OCI-LY7 (cell line): ENCODE measurements at regions not wholly inside any gene's neighbourhood (a gene's known extent, or its start where the extent isn't known, plus 50 kb on each side); places are given as distances from the start of the nearest gene placed in this dataset.

ENCODE experiments used
- BruUV-seq: library from RNA; stranded (reverse); fragments of 400-500 nt; replicated peaks from 2 replicates; lab custom pipeline; 2021; lab: Mats Ljungman, UMichigan
- CTCF ChIA-PET: fragments of 300-600 bp; sonication (Branson Sonifier 250); formaldehyde crosslinking; loops from one replicate; lab custom pipeline; 2022; ENCODE audit warnings: antibody characterized with exemption; ENCODE audit not compliant: unreplicated experiment; lab: Charles Lee
- POLR2A ChIA-PET: fragments of 300-600 bp; sonication (Branson Sonifier 250); formaldehyde crosslinking; loops from one replicate; lab custom pipeline; 2022; ENCODE audit warnings: antibody characterized with exemption; lab: Charles Lee
- DNase-seq: peaks from one replicate; pipeline ENCODE4 v3.0.0-alpha.2; 2015; ENCODE audit warnings: low spot score
- H2AFZ ChIP-seq: fragments of 200-600 bp; sonication (generic), shearing (Covaris generic); 2 replicates; pipeline ENCODE4 v1.6.1; 2014; ENCODE audit warnings: mild to moderate bottlenecking, antibody characterized with exemption, low read length, moderate library complexity
- H3K27ac ChIP-seq: fragments of 200-600 bp; sonication (generic); 2 replicates; pipeline ENCODE4 v1.5.1; 2014; ENCODE audit warnings: mixed run types, low read depth, mild to moderate bottlenecking, moderate library complexity, low read length, inconsistent platforms; ENCODE audit not compliant: poor library complexity, severe bottlenecking
- H3K36me3 ChIP-seq: fragments of 200-600 bp; sonication (generic); 2 replicates; pipeline ENCODE4 v1.6.1; 2014; ENCODE audit warnings: mild to moderate bottlenecking, antibody characterized with exemption, low read length, moderate library complexity, mixed read lengths; ENCODE audit not compliant: insufficient read depth
- H3K4me1 ChIP-seq: fragments of 200-600 bp; sonication (generic); 2 replicates; pipeline ENCODE4 v1.5.1; 2014; ENCODE audit warnings: mild to moderate bottlenecking, low read length; ENCODE audit not compliant: insufficient read depth, poor library complexity, severe bottlenecking
- H3K4me2 ChIP-seq: fragments of 200-600 bp; sonication (generic); 2 replicates; pipeline ENCODE4 v1.6.1; 2014; ENCODE audit warnings: mild to moderate bottlenecking, low read length
- H3K4me3 ChIP-seq: fragments of 200-600 bp; sonication (generic); 2 replicates; pipeline ENCODE4 v1.5.1; 2014; ENCODE audit warnings: mild to moderate bottlenecking, low read depth, low read length; ENCODE audit not compliant: poor library complexity, severe bottlenecking
- H3K79me2 ChIP-seq: fragments of 200-600 bp; sonication (generic); 2 replicates; pipeline ENCODE4 v1.6.1; 2016; ENCODE audit warnings: low read depth, mild to moderate bottlenecking, low read length, moderate library complexity, mixed read lengths; ENCODE audit not compliant: insufficient read depth
- H3K9me2 ChIP-seq: fragments of 200-600 bp; sonication (generic); 2 replicates; pipeline ENCODE4 v1.6.1; 2016; ENCODE audit warnings: mild to moderate bottlenecking, low read length, mixed read lengths; ENCODE audit not compliant: insufficient read depth
- H3K9me3 ChIP-seq: fragments of 200-600 bp; sonication (generic); 2 replicates; pipeline ENCODE4 v1.6.1; 2014; ENCODE audit warnings: mild to moderate bottlenecking, mixed run types, low read length, mixed read lengths
- H4K20me1 ChIP-seq: fragments of 200-600 bp; sonication (generic); 2 replicates; pipeline ENCODE4 v1.6.1; 2014; ENCODE audit warnings: mild to moderate bottlenecking, antibody characterized with exemption, low read length, moderate library complexity, mixed read lengths; ENCODE audit not compliant: insufficient read depth
- CTCF ChIP-seq: fragments of 200-600 bp; sonication (generic); conservative IDR thresholded peaks from 2 replicates; pipeline ENCODE4 v1.5.1; 2014; ENCODE audit warnings: mild to moderate bottlenecking, antibody characterized with exemption, low read length, moderate library complexity, mixed read lengths
- EZH2phosphoT487 ChIP-seq: fragments of 200-600 bp; sonication (generic); IDR thresholded peaks from 2 replicates; pipeline ENCODE4 v1.6.1; 2018; ENCODE audit warnings: low read depth, borderline replicate concordance, mild to moderate bottlenecking, mixed run types, antibody characterized with exemption, low read length, moderate library complexity, mixed read lengths
- intact Hi-C: fragments of 100-400 bp; cut with micrococcal nuclease; formaldehyde crosslinking; loops from one replicate; pipeline ENCODE4 v1.10.0; 2022; ENCODE audit not compliant: unreplicated experiment

- H3K4me2 ChIP-seq = no peak overlapping the region
- H4K20me1 ChIP-seq = no peaks in the 10 kb centered on the region
- POLR2A ChIA-PET = no interaction called here
- H3K79me2 ChIP-seq = no peaks in the 10 kb centered on the region
- DNase-seq = no peak
- intact Hi-C loops = no loop called here
- H2AFZ ChIP-seq = no peak overlapping the region
- TF ChIP-seq EZH2phosphoT487 (no peak), CTCF (no peak)
- H3K27ac ChIP-seq = no peak overlapping the region
- CTCF ChIA-PET = no interaction called here
- H3K9me3 ChIP-seq = no peaks in the 10 kb centered on the region
- no peaks in the 10 kb centered on the region for H3K4me1 ChIP-seq
- H3K36me3 ChIP-seq = no peaks in the 10 kb centered on the region
- no peak overlapping the region for H3K4me3 ChIP-seq
- no TSS peak for BruUV-seq
- H3K9me2 ChIP-seq = no peaks in the 10 kb centered on the region
These were observed 1084.0 kb upstream of the CDH18 start for GRCh38 chr5:21071986-21072385.

- POLR2A ChIA-PET = no interaction called here
- Histone ChIP-seq H3K4me2 (no peak overlapping the region), H3K4me3 (no peak overlapping the region), H3K79me2 (no peaks in the 10 kb centered on the region), H3K27ac (no peak overlapping the region), H4K20me1 (no peaks in the 10 kb centered on the region), H2AFZ (no peak overlapping the region), H3K9me2 (no peaks in the 10 kb centered on the region), H3K4me1 (no peaks in the 10 kb centered on the region), H3K9me3 (no peaks in the 10 kb centered on the region), H3K36me3 (no peaks in the 10 kb centered on the region)
- BruUV-seq = no TSS peak
- DNase-seq = no peak
- intact Hi-C loops = no loop called here
- no peak for TF ChIP-seq CTCF
- no peak for TF ChIP-seq EZH2phosphoT487
- CTCF ChIA-PET = no interaction called here
These were observed 1083.4 kb upstream of the CDH18 start for GRCh38 chr5:21071421-21071820.

GRCh38 chr5:21070858-21071257, 1082.9 kb upstream of the CDH18 start:
- intact Hi-C loops = no loop called here
- Histone ChIP-seq H3K4me2 (no peak overlapping the region), H3K9me3 (no peaks in the 10 kb centered on the region), H3K36me3 (no peaks in the 10 kb centered on the region), H4K20me1 (no peaks in the 10 kb centered on the region), H3K9me2 (no peaks in the 10 kb centered on the region), H3K4me1 (no peaks in the 10 kb centered on the region), H2AFZ (no peak overlapping the region), H3K27ac (no peak overlapping the region), H3K4me3 (no peak overlapping the region), H3K79me2 (no peaks in the 10 kb centered on the region)
- TF ChIP-seq EZH2phosphoT487 = no peak
- TF ChIP-seq CTCF = no peak
- ChIA-PET CTCF (no interaction called here), POLR2A (no interaction called here)
- no peak for DNase-seq
- no TSS peak for BruUV-seq
